Lower leg skin (tissue), 4 donors: ENCODE measurements at regions not wholly inside any gene's neighbourhood (a gene's known extent, or its start where the extent isn't known, plus 50 kb on each side); places are given as distances from the start of the nearest gene placed in this dataset.

Source experiments
- DNase-seq, 2 donors: peaks; one replicate each; pipeline ENCODE4 v3.0.0-alpha.2; 2019; ENCODE audit warnings: low spot score in 2 of 2
- H3K4me3 ChIP-seq: fragments of 200-600 bp; sonication (generic); 2 replicates; pipeline ENCODE4 v1.5.1; 2017; ENCODE audit warnings: mild to moderate bottlenecking, low read depth; ENCODE audit not compliant: poor library complexity, severe bottlenecking
- CTCF ChIP-seq, 3 donors: fragments of 450-650 bp; IDR thresholded peaks; one replicate each; pipeline ENCODE4 v1.5.1; 2016; ENCODE audit warnings: antibody characterized with exemption in 3 of 3, mild to moderate bottlenecking in 3 of 3, moderate library complexity in 2 of 3
- POLR2A ChIP-seq, 2 donors: fragments of 450-650 bp; IDR thresholded peaks; one replicate each; pipeline ENCODE4 v1.6.1; 2016 to 2017; ENCODE audit warnings: antibody characterized with exemption in 2 of 2, mild to moderate bottlenecking in 1 of 2, moderate library complexity in 1 of 2
- WGBS, 2 donors: methylation state at CpG; one replicate each; pipeline ENCODE4 v1.1.5; 2018; 5-methylcytosine and 5-hydroxymethylcytosine counted together
- intact Hi-C: fragments of 100-400 bp; cut with DNase I; formaldehyde crosslinking; loops from one replicate; pipeline ENCODE4 v1.15.0; 2023; ENCODE audit warnings: low total_unique reads

DNA sequence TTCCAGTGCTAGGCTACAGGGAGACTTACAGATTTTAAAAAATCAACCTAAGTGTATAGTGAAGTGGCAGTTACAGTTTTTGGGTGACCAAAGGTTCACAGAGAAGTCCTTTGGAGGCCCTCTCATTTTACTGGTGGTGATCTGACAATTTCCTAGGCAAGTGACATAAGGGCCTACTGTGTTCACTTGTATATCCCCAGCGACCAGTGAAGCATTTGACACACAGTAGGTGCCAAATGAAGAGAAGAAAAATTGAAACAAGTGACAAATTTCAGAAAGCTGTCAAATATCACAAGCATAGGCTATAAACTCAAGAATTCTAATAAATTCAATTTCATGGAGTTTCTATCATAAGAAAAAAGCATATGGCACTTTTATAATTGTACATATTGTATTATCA, 89.5 kb downstream of the RPL22L1 start:
- no peak overlapping the region for H3K4me3 ChIP-seq
- 69 to 74% methylated on average over 1 of the region's 1 CpG for WGBS, 2 donors
- intact Hi-C loops = no loop called here
- no peak for TF ChIP-seq CTCF (IDR thresholded peaks at IDR 0.05)
- no peak for TF ChIP-seq POLR2A (IDR thresholded peaks at IDR 0.05)
- no peak for DNase-seq

- 83 to 90% methylated on average over 6 of the region's 6 CpGs for WGBS, 2 donors
- no peak for DNase-seq
- TF ChIP-seq CTCF (IDR thresholded peaks at IDR 0.05) = no peak
- TF ChIP-seq POLR2A (IDR thresholded peaks at IDR 0.05) = no peak
- intact Hi-C loops = no loop called here
- no peak overlapping the region for H3K4me3 ChIP-seq
Measured at GRCh38 chr3:170778240-170779217, 91.5 kb downstream of the RPL22L1 start.

- intact Hi-C loops = no loop called here
- no peak overlapping the region for H3K4me3 ChIP-seq
- no peak for TF ChIP-seq CTCF (IDR thresholded peaks at IDR 0.05)
- TF ChIP-seq POLR2A (IDR thresholded peaks at IDR 0.05) = no peak
- no peak for DNase-seq
Measured at GRCh38 chr3:170777564-170777926, 92.5 kb downstream of the RPL22L1 start.

GRCh38 chr3:170776887-170777563, 93.0 kb downstream of the RPL22L1 start:
- DNase-seq = no peak
- H3K4me3 ChIP-seq = no peak overlapping the region
- WGBS, 2 donors = 85 to 90% methylated on average over 5 of the region's 5 CpGs
- intact Hi-C loops = no loop called here
- TF ChIP-seq POLR2A (IDR thresholded peaks at IDR 0.05) (no peak), CTCF (IDR thresholded peaks at IDR 0.05) (no peak)

GRCh38 chr3:170773682-170774425, 96.1 kb downstream of the RPL22L1 start:
- DNase-seq = no peak
- 91 to 93% methylated on average over 4 of the region's 4 CpGs for WGBS, 2 donors
- TF ChIP-seq CTCF (IDR thresholded peaks at IDR 0.05) = no peak
- TF ChIP-seq POLR2A (IDR thresholded peaks at IDR 0.05) = no peak
- H3K4me3 ChIP-seq = no peak overlapping the region
- intact Hi-C loops = no loop called here
